Transverse colon (tissue), 3 donors: ENCODE measurements at regions not wholly inside any gene's neighbourhood (a gene's known extent, or its start where the extent isn't known, plus 50 kb on each side); places are given as distances from the start of the nearest gene placed in this dataset.

Source experiments
- EP300 ChIP-seq: sonication (generic); formaldehyde crosslinking; IDR thresholded peaks from one replicate; pipeline ENCODE4 v1.6.1; 2017; ENCODE audit warnings: antibody characterized with exemption, low read depth
- POLR2AphosphoS5 ChIP-seq, 3 donors: sonication (generic); formaldehyde crosslinking; IDR thresholded peaks; one replicate each; pipeline ENCODE4 v1.6.1; 2016; ENCODE audit warnings: antibody characterized with exemption in 3 of 3

GRCh38 chr4:104631000-104631399 lies 136.3 kb upstream of the CXXC4 start:
- TF ChIP-seq POLR2AphosphoS5 (IDR thresholded peaks at IDR 0.05) (no peak), EP300 (no peak)
